ENCODE measurements at regions not wholly inside any gene's neighbourhood (a gene's known extent, or its start where the extent isn't known, plus 50 kb on each side); places are given as distances from the start of the nearest gene placed in this dataset.
"Not testable (repeated sequence)": the region's sequence is repeated elsewhere in the genome, so short reads cannot be mapped to it uniquely, and the experiment has no call there.

GRCh38 chr9:97193767-97194166 lies 113.7 kb upstream of the CCDC180 start:
- not testable (repeated sequence) for TF ChIP-seq POLR2A (IDR thresholded peaks at IDR 0.05); CTCF (IDR thresholded peaks at IDR 0.05 in 8 of 11, conservative IDR thresholded peaks at IDR 0.05 in 3 of 11); POLR2AphosphoS5 (IDR thresholded peaks at IDR 0.05)
